K562 (cell line): ENCODE measurements at regions not wholly inside any gene's neighbourhood (a gene's known extent, or its start where the extent isn't known, plus 50 kb on each side); places are given as distances from the start of the nearest gene placed in this dataset.

Experiments used
- ATAC-seq: fragments of 200-7000 bp; cut with Tn5 transposase; 3 replicates; pipeline ENCODE4 v1.9.1; 2020; ENCODE audit warnings: moderate library complexity
- BruUV-seq: library from RNA; stranded (reverse); fragments of 400-500 nt; replicated peaks from 2 replicates; lab custom pipeline; 2021; lab: Mats Ljungman, UMichigan
- CTCF ChIA-PET: fragments of 300-600 bp; formaldehyde crosslinking; extraction: SDS; loops from one replicate; lab custom pipeline; 2021; ENCODE audit warnings: low intra/inter-chr PET ratio; lab: Yijun Ruan, JAX
- POLR2A ChIA-PET: fragments of 300-600, 350-650 bp; sonication (Branson Sonifier 250); formaldehyde crosslinking; extraction: SDS; loops from one replicate; lab custom pipeline; 2021; ENCODE audit warnings: antibody characterized with exemption, inconsistent platforms; lab: Yijun Ruan, JAX
- DNase-seq, 4 experiments: peaks; one replicate each; pipeline versions ENCODE4 v3.0.0 to v3.0.0-alpha.2; 2011 to 2018; ENCODE audit warnings: low spot score in 3 of 4, mixed read lengths in 3 of 4; ENCODE audit errors: extremely low read depth in 1 of 4
- FAIRE-seq: peaks from 2 replicates; lab custom pipeline; 2011; peaks lifted over from hg19 to GRCh38; lab: Jason Lieb, UNC
- H2AFZ ChIP-seq: 2 replicates; pipeline ENCODE4 v1.6.0; 2011; ENCODE audit warnings: low read depth, low read length, control low read depth, inconsistent platforms
- H3K27ac ChIP-seq: fragments of 200-600 bp; 3 replicates; pipeline ENCODE4 v1.8.0; 2011; ENCODE audit warnings: low read depth, mild to moderate bottlenecking, control low read depth, inconsistent platforms, low read length, moderate library complexity, mixed read lengths; ENCODE audit errors: extremely low read depth
- H3K27me3 ChIP-seq, 2 experiments: fragments of 300-600 bp in 1 of 2; 2 replicates in 1 of 2; 3 replicates in 1 of 2; pipeline versions ENCODE4 v1.6.0 to v1.8.0; 2011; ENCODE audit warnings: inconsistent platforms in 2 of 2, low read length in 2 of 2, mild to moderate bottlenecking in 1 of 2, mixed read lengths in 1 of 2, moderate library complexity in 1 of 2; ENCODE audit not compliant: control insufficient read depth in 2 of 2, insufficient read depth in 2 of 2
- H3K36me3 ChIP-seq: fragments of 300-600 bp; 3 replicates; pipeline ENCODE4 v1.8.0; 2011; ENCODE audit warnings: mild to moderate bottlenecking, low read length, inconsistent platforms; ENCODE audit not compliant: control insufficient read depth, insufficient read depth
- H3K4me1 ChIP-seq, 2 experiments: fragments of 200-600 bp in 1 of 2; replicated peaks in 1 of 2; 2 replicates in 1 of 2; 3 replicates in 1 of 2; pipeline versions ENCODE4 v1.5.1 to v1.8.0; 2011; ENCODE audit warnings: inconsistent platforms in 2 of 2, low read length in 2 of 2, mild to moderate bottlenecking in 1 of 2, mixed read lengths in 1 of 2, moderate library complexity in 1 of 2; ENCODE audit not compliant: control insufficient read depth in 2 of 2, insufficient read depth in 2 of 2
- H3K4me2 ChIP-seq: 2 replicates; pipeline ENCODE4 v1.6.1; 2011; ENCODE audit warnings: low read length, control low read depth, inconsistent platforms, mixed read lengths; ENCODE audit not compliant: insufficient read depth
- H3K4me3 ChIP-seq: fragments of 200-600 bp; sonication (generic), shearing (Covaris generic); 2 replicates; pipeline ENCODE4 v1.5.1; 2016; ENCODE audit warnings: control low read depth, inconsistent platforms
- H3K79me2 ChIP-seq: fragments of 200-600 bp; 3 replicates; pipeline ENCODE4 v1.8.0; 2011; ENCODE audit warnings: low read length, inconsistent platforms; ENCODE audit not compliant: control insufficient read depth, insufficient read depth
- H3K9ac ChIP-seq, 2 experiments: 2 replicates each; pipeline versions ENCODE4 v1.6.0 to v1.6.1; 2011; ENCODE audit warnings: low read depth in 2 of 2, low read length in 2 of 2, control low read depth in 1 of 2, inconsistent platforms in 1 of 2, mild to moderate bottlenecking in 1 of 2, mixed read lengths in 1 of 2; ENCODE audit not compliant: insufficient read depth in 1 of 2
- H3K9me1 ChIP-seq: one replicate; pipeline ENCODE4 v1.6.0; 2011; ENCODE audit warnings: inconsistent platforms, mild to moderate bottlenecking, low read length, moderate library complexity; ENCODE audit not compliant: control insufficient read depth, insufficient read depth
- H3K9me3 ChIP-seq: replicated peaks from 2 replicates; pipeline ENCODE4 v1.5.1; 2011; ENCODE audit warnings: low read depth, low read length, inconsistent platforms; ENCODE audit not compliant: control insufficient read depth, insufficient read depth
- H4K20me1 ChIP-seq: replicated peaks from 2 replicates; pipeline ENCODE4 v1.6.1; 2011; ENCODE audit warnings: low read length, inconsistent platforms, mixed read lengths; ENCODE audit not compliant: control insufficient read depth, insufficient read depth
- ADNP ChIP-seq: fragments of 200-800 bp; sonication (Bioruptor generic); IDR thresholded peaks from 2 replicates; pipeline ENCODE4 v1.6.1; 2016; ENCODE audit warnings: missing genetic modification characterization, missing compliant biosample characterization
- HMGN3 ChIP-seq: IDR thresholded peaks from 2 replicates; pipeline ENCODE4 v1.6.1; 2011; ENCODE audit warnings: borderline replicate concordance, low read depth, mild to moderate bottlenecking, mixed read lengths, low read length; ENCODE audit not compliant: insufficient read length; ENCODE audit errors: extremely low read depth
- MITF ChIP-seq: IDR thresholded peaks from 2 replicates; pipeline ENCODE4 v1.6.1; 2014; ENCODE audit warnings: antibody characterized with exemption
- MYC ChIP-seq, 2 experiments: fragments of 250-450 bp in 1 of 2; sonication (Bioruptor Pico) in 1 of 2; IDR thresholded peaks; 2 replicates each; pipeline versions ENCODE4 v1.5.1 to v1.6.1; 2012 to 2021; ENCODE audit warnings: low read depth in 2 of 2, borderline replicate concordance in 1 of 2, improper control_type of control experiment in 1 of 2, low read length in 1 of 2, mild to moderate bottlenecking in 1 of 2, moderate library complexity in 1 of 2
- SUPT5H ChIP-seq: fragments of 450-650 bp; IDR thresholded peaks from 2 replicates; pipeline ENCODE4 v1.6.1; 2016
- ZFX ChIP-seq: sonication (generic); formaldehyde crosslinking; IDR thresholded peaks from 2 replicates; pipeline ENCODE4 v1.8.0; 2022; ENCODE audit warnings: mild to moderate bottlenecking, missing genetic modification reagents, moderate library complexity
- ZNF24 ChIP-seq: fragments of 450-650 bp; IDR thresholded peaks from 2 replicates; pipeline ENCODE4 v1.6.1; 2016
- WGBS: fragments of 100-300 bp; shearing (Covaris generic); methylation state at CpG from one replicate; pipeline ENCODE4 v1.1.6; 2016; ENCODE audit warnings: low coverage, mixed read lengths; ENCODE audit not compliant: insufficient coverage; ENCODE audit errors: missing lambda C conversion rate; 5-methylcytosine and 5-hydroxymethylcytosine counted together
- in situ Hi-C: fragments of 300-500 bp; cut with MboI; formaldehyde crosslinking; loops from 4 replicates; pipeline ENCODE4 v1.15.0; 2018; ENCODE audit warnings: inconsistent platforms, mixed read lengths
- intact Hi-C: fragments of 100-400 bp; cut with micrococcal nuclease; formaldehyde crosslinking; loops from 2 replicates; pipeline ENCODE4 v1.14.2; 2022

- no peak overlapping the region for H3K9ac ChIP-seq
- H2AFZ ChIP-seq: no peak overlapping the region
- WGBS: 2% methylated on average over 20 of the region's 24 CpGs
- in situ Hi-C loops (no loop called here), intact Hi-C loops (no loop called here)
- BruUV-seq: no TSS peak
- H3K4me3 ChIP-seq: no peak overlapping the region
- H3K27ac ChIP-seq: no peak overlapping the region
- ChIA-PET CTCF (no interaction called here), POLR2A (no interaction called here)
- DNase-seq (no peak), ATAC-seq (no peak), FAIRE-seq (no peak)
- no peaks in the 10 kb centered on the region for H3K9me1 ChIP-seq
- no peaks in the 10 kb centered on the region for H3K9me3 ChIP-seq
- H3K36me3 ChIP-seq: no peaks in the 10 kb centered on the region
- H3K27me3 ChIP-seq: peaks cover 0 to 32% of the 10 kb centered on the region in 2 experiments; a peak in 3 of 5 replicates
- H3K79me2 ChIP-seq: no peaks in the 10 kb centered on the region
- H4K20me1 ChIP-seq: no peaks in the 10 kb centered on the region
- no peak overlapping the region for H3K4me2 ChIP-seq
- peaks cover 0 to 4% of the 10 kb centered on the region in 2 experiments; a peak in 1 of 5 replicates for H3K4me1 ChIP-seq
- no peak for TF ChIP-seq ZFX (CRISPR knock-in tag)
- TF ChIP-seq MYC (IDR thresholded peaks at IDR 0.05; ENCODE audit: low read depth, low read length): no peak
- TF ChIP-seq MYC (CRISPR knock-in tag; IDR thresholded peaks at IDR 0.05; ENCODE audit: borderline replicate concordance, low read depth): no peak
- no peak for TF ChIP-seq MITF
- TF ChIP-seq HMGN3: no peak
- 0 out of 2 replicates have a peak, but pooled peaks have one; percentile 32 for TF ChIP-seq ZNF24
- TF ChIP-seq SUPT5H: no peak
- no peak for TF ChIP-seq ADNP (tag)
Observed at GRCh38 chr16:86335266-86336172, 174.8 kb upstream of the FOXF1 start.
